H1 (cell line): ENCODE measurements at regions not wholly inside any gene's neighbourhood (a gene's known extent, or its start where the extent isn't known, plus 50 kb on each side); places are given as distances from the start of the nearest gene placed in this dataset.

Experiments
- ASH2L ChIP-seq: fragments of 200-600, 300-600 bp; sonication (generic); IDR thresholded peaks from one replicate; pipeline ENCODE4 v1.7.1; 2017; ENCODE audit warnings: low read length
- BCL11A ChIP-seq, 2 experiments: IDR thresholded peaks; one replicate each; pipeline ENCODE4 v1.6.1; 2011; ENCODE audit warnings: low read depth in 2 of 2, low read length in 2 of 2, mild to moderate bottlenecking in 2 of 2
- CEBPB ChIP-seq: IDR thresholded peaks from 2 replicates; pipeline ENCODE4 v1.6.1; 2012; ENCODE audit warnings: low read depth, low read length
- CREB1 ChIP-seq: IDR thresholded peaks from 2 replicates; pipeline ENCODE4 v1.6.1; 2012; ENCODE audit warnings: inconsistent platforms
- EZH2 ChIP-seq: fragments of 200-600 bp; sonication (generic); IDR thresholded peaks from 2 replicates; pipeline ENCODE4 v1.7.1; 2012; ENCODE audit warnings: low read depth, mild to moderate bottlenecking, moderate library complexity, low read length, inconsistent platforms; ENCODE audit not compliant: severe bottlenecking
- HDAC2 ChIP-seq, 2 experiments: fragments of 300-600 bp in 1 of 2; sonication (generic) in 1 of 2; IDR thresholded peaks; 2 replicates each; pipeline ENCODE4 v1.6.1; 2011 to 2012; ENCODE audit warnings: low read depth in 2 of 2, low read length in 2 of 2, mild to moderate bottlenecking in 2 of 2, moderate library complexity in 2 of 2, borderline replicate concordance in 1 of 2, inconsistent platforms in 1 of 2
- KDM1A ChIP-seq: fragments of 200-600, 300-600 bp; sonication (generic); IDR thresholded peaks from 2 replicates; pipeline ENCODE4 v1.7.1; 2016; ENCODE audit warnings: mild to moderate bottlenecking, low read length, borderline replicate concordance
- POLR2AphosphoS5 ChIP-seq: IDR thresholded peaks from 2 replicates; pipeline ENCODE4 v1.6.1; 2011; ENCODE audit warnings: low read depth, low read length
- SIN3A ChIP-seq, 2 experiments: IDR thresholded peaks in 1 of 2; conservative IDR thresholded peaks in 1 of 2; 2 replicates each; pipeline ENCODE4 v1.6.1; 2011 to 2012; ENCODE audit warnings: low read length in 2 of 2, improper control_type of control experiment in 1 of 2, low read depth in 1 of 2, mild to moderate bottlenecking in 1 of 2
- SP1 ChIP-seq: IDR thresholded peaks from 2 replicates; pipeline ENCODE4 v1.6.1; 2011; ENCODE audit warnings: low read depth, low read length
- TEAD4 ChIP-seq: IDR thresholded peaks from 2 replicates; pipeline ENCODE4 v1.6.1; 2012; ENCODE audit warnings: low read depth, low read length, inconsistent platforms, mixed read lengths
- YY1 ChIP-seq: IDR thresholded peaks from 2 replicates; pipeline ENCODE4 v1.6.1; 2011; ENCODE audit warnings: low read depth, mild to moderate bottlenecking, low read length
- TF ChIP-seq, protein P1 (sequence below), 3 experiments: IDR thresholded peaks; 1 replicate in 2 of 3; 2 replicates in 1 of 3; pipeline versions ENCODE4 v1.5.1 to v1.6.1; 2011; ENCODE audit warnings: low read length in 3 of 3, mild to moderate bottlenecking in 3 of 3, inconsistent platforms in 2 of 3, low read depth in 1 of 3, moderate library complexity in 1 of 3; ENCODE audit not compliant: insufficient read depth in 1 of 3; ENCODE audit errors: control extremely low read depth in 1 of 3
- TF ChIP-seq, protein P2 (sequence below): IDR thresholded peaks from 2 replicates; pipeline ENCODE4 v1.6.1; 2012; ENCODE audit warnings: inconsistent platforms

DNA sequence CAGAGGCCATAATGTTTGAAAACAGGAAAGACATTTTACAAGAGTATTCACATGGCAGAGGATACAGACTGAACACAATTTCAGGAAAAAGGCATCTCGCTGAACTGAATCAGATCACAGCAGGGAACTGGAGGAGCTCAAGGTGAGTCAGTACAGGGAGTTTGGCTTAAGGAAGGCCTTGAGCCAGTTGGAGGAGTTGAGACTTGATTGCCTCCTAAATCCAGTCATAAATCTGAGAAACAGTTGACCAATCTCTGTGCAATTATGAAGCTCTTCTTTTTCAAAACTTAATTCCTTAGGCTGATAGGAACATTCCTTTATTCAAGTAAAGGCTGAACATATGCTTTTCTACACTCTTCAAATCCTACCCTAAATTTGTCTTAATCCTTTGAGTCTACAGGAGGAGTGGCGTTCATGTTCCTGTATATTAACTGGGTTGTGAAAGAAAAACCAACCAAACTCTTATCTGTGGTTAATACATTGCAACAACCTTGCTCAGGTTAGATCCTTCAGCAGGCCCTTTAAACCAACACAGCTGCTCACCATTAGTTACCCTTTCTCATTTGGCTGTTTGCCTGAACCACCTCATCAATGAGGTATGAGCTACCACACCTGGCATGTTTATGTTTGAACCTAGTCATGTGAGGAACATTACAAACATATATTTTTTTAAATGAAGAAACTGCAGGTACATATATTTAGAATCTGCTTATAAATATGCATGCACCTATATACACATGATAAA lies 404.1 kb upstream of the ATP11B start:
- TF ChIP-seq, protein P1, sequence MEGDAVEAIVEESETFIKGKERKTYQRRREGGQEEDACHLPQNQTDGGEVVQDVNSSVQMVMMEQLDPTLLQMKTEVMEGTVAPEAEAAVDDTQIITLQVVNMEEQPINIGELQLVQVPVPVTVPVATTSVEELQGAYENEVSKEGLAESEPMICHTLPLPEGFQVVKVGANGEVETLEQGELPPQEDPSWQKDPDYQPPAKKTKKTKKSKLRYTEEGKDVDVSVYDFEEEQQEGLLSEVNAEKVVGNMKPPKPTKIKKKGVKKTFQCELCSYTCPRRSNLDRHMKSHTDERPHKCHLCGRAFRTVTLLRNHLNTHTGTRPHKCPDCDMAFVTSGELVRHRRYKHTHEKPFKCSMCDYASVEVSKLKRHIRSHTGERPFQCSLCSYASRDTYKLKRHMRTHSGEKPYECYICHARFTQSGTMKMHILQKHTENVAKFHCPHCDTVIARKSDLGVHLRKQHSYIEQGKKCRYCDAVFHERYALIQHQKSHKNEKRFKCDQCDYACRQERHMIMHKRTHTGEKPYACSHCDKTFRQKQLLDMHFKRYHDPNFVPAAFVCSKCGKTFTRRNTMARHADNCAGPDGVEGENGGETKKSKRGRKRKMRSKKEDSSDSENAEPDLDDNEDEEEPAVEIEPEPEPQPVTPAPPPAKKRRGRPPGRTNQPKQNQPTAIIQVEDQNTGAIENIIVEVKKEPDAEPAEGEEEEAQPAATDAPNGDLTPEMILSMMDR (IDR thresholded peaks at IDR 0.05; ENCODE audit: control extremely low read depth in 1 of 3, insufficient read depth in 1 of 3, low read depth in 1 of 3, low read length in 3 of 3), result no peak
- no peak for TF ChIP-seq CREB1
- TF ChIP-seq POLR2AphosphoS5, result no peak
- no peak for TF ChIP-seq HDAC2 (IDR thresholded peaks at IDR 0.05; ENCODE audit: borderline replicate concordance in 1 of 2, low read depth in 2 of 2, low read length in 2 of 2)
- TF ChIP-seq ASH2L, result no peak
- TF ChIP-seq TEAD4, result no peak
- no peak for TF ChIP-seq YY1
- no peak for TF ChIP-seq CEBPB
- TF ChIP-seq KDM1A, result no peak
- TF ChIP-seq SP1, result no peak
- TF ChIP-seq BCL11A (IDR thresholded peaks at IDR 0.05; ENCODE audit: low read depth in 2 of 2, low read length in 2 of 2), result no peak
- TF ChIP-seq EZH2, result no peak
- TF ChIP-seq, protein P2, sequence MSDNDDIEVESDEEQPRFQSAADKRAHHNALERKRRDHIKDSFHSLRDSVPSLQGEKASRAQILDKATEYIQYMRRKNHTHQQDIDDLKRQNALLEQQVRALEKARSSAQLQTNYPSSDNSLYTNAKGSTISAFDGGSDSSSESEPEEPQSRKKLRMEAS, result no peak
- no peak for TF ChIP-seq SIN3A (conservative IDR thresholded peaks at IDR 0.05 in 1 of 2, IDR thresholded peaks at IDR 0.05 in 1 of 2; ENCODE audit: low read depth in 1 of 2, low read length in 2 of 2)
